Calu3 (cell line): ENCODE measurements at regions not wholly inside any gene's neighbourhood (a gene's known extent, or its start where the extent isn't known, plus 50 kb on each side); places are given as distances from the start of the nearest gene placed in this dataset.
"Not testable (repeated sequence)": the region's sequence is repeated elsewhere in the genome, so short reads cannot be mapped to it uniquely, and the experiment has no call there.

Source experiments
- BruUV-seq: library from RNA; stranded (reverse); fragments of 400-500 nt; replicated peaks from 2 replicates; lab custom pipeline; 2021; lab: Mats Ljungman, UMichigan
- CTCF ChIA-PET: fragments of 300-600 bp; sonication (Branson Sonifier 250); formaldehyde crosslinking; loops from one replicate; lab custom pipeline; 2022; ENCODE audit warnings: antibody characterized with exemption; lab: Charles Lee
- DNase-seq: peaks from one replicate; pipeline ENCODE4 v3.0.0; 2022
- H3K27ac Mint-ChIP-seq: one replicate; pipeline ENCODE4 v1.8.0; 2022; ENCODE audit warnings: mixed read lengths; ENCODE audit not compliant: unreplicated experiment
- H3K27me3 Mint-ChIP-seq: one replicate; pipeline ENCODE4 v1.8.0; 2022; ENCODE audit warnings: mixed read lengths; ENCODE audit not compliant: unreplicated experiment
- H3K36me3 Mint-ChIP-seq: one replicate; pipeline ENCODE4 v1.8.0; 2022; ENCODE audit warnings: mild to moderate bottlenecking, moderate library complexity, mixed read lengths; ENCODE audit not compliant: insufficient read depth, unreplicated experiment
- H3K4me1 Mint-ChIP-seq: one replicate; pipeline ENCODE4 v1.8.0; 2022; ENCODE audit warnings: mild to moderate bottlenecking, low read depth, mixed read lengths; ENCODE audit not compliant: unreplicated experiment
- H3K4me3 Mint-ChIP-seq: one replicate; pipeline ENCODE4 v1.8.0; 2022; ENCODE audit warnings: mild to moderate bottlenecking, low read depth, moderate library complexity, mixed read lengths; ENCODE audit not compliant: unreplicated experiment
- H3K9me3 Mint-ChIP-seq: one replicate; pipeline ENCODE4 v1.8.0; 2022; ENCODE audit warnings: low read depth, mixed read lengths; ENCODE audit not compliant: unreplicated experiment
- CTCF ChIP-seq: fragments of 200-600 bp; IDR thresholded peaks from one replicate; pipeline ENCODE4 v1.8.0; 2022; ENCODE audit warnings: antibody characterized with exemption; ENCODE audit not compliant: unreplicated experiment
- intact Hi-C: fragments of 100-400 bp; cut with micrococcal nuclease; formaldehyde crosslinking; loops from one replicate; pipeline ENCODE4 v1.10.0; 2022; ENCODE audit not compliant: unreplicated experiment

DNA sequence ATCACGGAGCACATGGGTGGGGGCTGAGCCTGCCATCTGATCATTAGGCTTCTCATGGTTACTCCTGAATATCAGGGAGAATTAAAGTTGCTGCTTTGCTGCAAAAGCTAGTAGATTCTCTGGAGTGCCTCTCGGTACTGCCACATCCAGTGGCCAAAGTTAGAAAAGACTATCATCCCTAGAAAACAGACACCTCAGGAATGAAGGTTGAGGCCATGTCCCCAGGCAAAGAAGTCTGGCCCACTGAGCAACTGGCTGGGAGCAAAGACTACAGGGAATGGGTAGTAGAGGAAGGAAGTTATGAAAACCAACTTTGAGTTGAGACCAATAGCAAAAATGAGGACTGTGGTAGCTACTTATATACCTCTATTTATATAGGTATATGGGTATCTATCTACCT, 258.7 kb downstream of the EFCAB11 start:
- Mint-ChIP-seq H3K27ac (no peak overlapping the region), H3K36me3 (no peaks in the 10 kb centered on the region), H3K9me3 (no peaks in the 10 kb centered on the region), H3K4me1 (no peaks in the 10 kb centered on the region), H3K27me3 (no peaks in the 10 kb centered on the region), H3K4me3 (no peak overlapping the region)
- CTCF ChIA-PET: interaction anchor here (0.7 kb wide), 1 partner anchor 246 kb away, joined by 4 read pairs; no protein-coding TSS in a partner anchor
- no peak for DNase-seq
- no peak for TF ChIP-seq CTCF
- no TSS peak for BruUV-seq
- intact Hi-C loops: no loop called here

GRCh38 chr14:89690139-89690538, 264.4 kb downstream of the EFCAB11 start:
- no TSS peak for BruUV-seq
- no peak overlapping the region for H3K27ac Mint-ChIP-seq
- peaks cover 4% of the 10 kb centered on the region for H3K9me3 Mint-ChIP-seq
- no peak overlapping the region for H3K4me3 Mint-ChIP-seq
- no peak for DNase-seq
- H3K4me1 Mint-ChIP-seq: no peaks in the 10 kb centered on the region
- no peaks in the 10 kb centered on the region for H3K36me3 Mint-ChIP-seq
- TF ChIP-seq CTCF: no peak
- no peaks in the 10 kb centered on the region for H3K27me3 Mint-ChIP-seq
- CTCF ChIA-PET: interaction anchor here (1.0 kb wide), 1 partner anchor 12 kb away, joined by 3 read pairs; no protein-coding TSS in a partner anchor
- intact Hi-C loops: no loop called here

GRCh38 chr14:89689711-89690110, 264.8 kb downstream of the EFCAB11 start:
- H3K27me3 Mint-ChIP-seq, BruUV-seq, H3K4me1 Mint-ChIP-seq, H3K9me3 Mint-ChIP-seq, H3K4me3 Mint-ChIP-seq, intact Hi-C loops, DNase-seq, H3K36me3 Mint-ChIP-seq, H3K27ac Mint-ChIP-seq, CTCF ChIA-PET: not testable (repeated sequence)

- CTCF ChIA-PET: no interaction called here
- Mint-ChIP-seq H3K4me1 (no peaks in the 10 kb centered on the region), H3K27me3 (no peaks in the 10 kb centered on the region), H3K4me3 (no peak overlapping the region), H3K27ac (no peak overlapping the region), H3K9me3 (peaks cover 5% of the 10 kb centered on the region), H3K36me3 (no peaks in the 10 kb centered on the region)
- intact Hi-C loops: no loop called here
- no peak for DNase-seq
- BruUV-seq: no TSS peak
- TF ChIP-seq CTCF: no peak
Measured at GRCh38 chr14:89688507-89689211, 265.9 kb downstream of the EFCAB11 start.

- DNase-seq, H3K9me3 Mint-ChIP-seq, CTCF ChIA-PET, BruUV-seq, H3K27ac Mint-ChIP-seq, H3K4me1 Mint-ChIP-seq, H3K4me3 Mint-ChIP-seq, H3K36me3 Mint-ChIP-seq, H3K27me3 Mint-ChIP-seq, intact Hi-C loops: not testable (repeated sequence)
Measured at GRCh38 chr14:89687129-89687528, 267.4 kb downstream of the EFCAB11 start.
